ENCODE measurements at regions not wholly inside any gene's neighbourhood (a gene's known extent, or its start where the extent isn't known, plus 50 kb on each side); places are given as distances from the start of the nearest gene placed in this dataset.

DNA sequence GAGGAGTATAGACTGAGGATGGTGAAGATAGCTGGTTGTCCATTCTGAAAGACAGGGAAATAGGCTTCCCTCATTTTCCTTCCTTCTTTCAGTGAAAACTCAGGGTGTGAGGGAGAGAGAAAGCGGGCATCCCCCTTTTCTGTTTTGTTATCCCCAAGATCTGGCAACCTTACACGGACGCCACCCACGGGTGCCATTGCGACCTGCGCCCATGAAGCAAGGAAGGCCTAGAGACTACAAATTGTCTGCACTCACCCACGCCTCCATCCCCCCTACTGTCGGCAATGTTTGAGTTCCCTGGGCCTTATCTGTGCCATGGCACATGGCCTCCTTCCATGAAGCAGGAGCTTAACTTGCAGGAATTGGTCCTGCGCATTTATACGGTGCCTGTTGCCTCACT, 115.0 kb upstream of the IGF1 start:
- no peaks in the 10 kb centered on the region for H3K9me3 ChIP-seq (ENCODE audit: control insufficient read depth, insufficient read depth, low read length)
- TF ChIP-seq, protein P1, sequence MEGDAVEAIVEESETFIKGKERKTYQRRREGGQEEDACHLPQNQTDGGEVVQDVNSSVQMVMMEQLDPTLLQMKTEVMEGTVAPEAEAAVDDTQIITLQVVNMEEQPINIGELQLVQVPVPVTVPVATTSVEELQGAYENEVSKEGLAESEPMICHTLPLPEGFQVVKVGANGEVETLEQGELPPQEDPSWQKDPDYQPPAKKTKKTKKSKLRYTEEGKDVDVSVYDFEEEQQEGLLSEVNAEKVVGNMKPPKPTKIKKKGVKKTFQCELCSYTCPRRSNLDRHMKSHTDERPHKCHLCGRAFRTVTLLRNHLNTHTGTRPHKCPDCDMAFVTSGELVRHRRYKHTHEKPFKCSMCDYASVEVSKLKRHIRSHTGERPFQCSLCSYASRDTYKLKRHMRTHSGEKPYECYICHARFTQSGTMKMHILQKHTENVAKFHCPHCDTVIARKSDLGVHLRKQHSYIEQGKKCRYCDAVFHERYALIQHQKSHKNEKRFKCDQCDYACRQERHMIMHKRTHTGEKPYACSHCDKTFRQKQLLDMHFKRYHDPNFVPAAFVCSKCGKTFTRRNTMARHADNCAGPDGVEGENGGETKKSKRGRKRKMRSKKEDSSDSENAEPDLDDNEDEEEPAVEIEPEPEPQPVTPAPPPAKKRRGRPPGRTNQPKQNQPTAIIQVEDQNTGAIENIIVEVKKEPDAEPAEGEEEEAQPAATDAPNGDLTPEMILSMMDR (IDR thresholded peaks at IDR 0.05; ENCODE audit: low read depth, low read length), result no peak
- H3K4me3 ChIP-seq (ENCODE audit: low read depth, low read length), result no peak overlapping the region
- DNase-seq (ENCODE audit: low read depth, low spot score), result no peak
- ChIA-PET POLR2A (no interaction called here), CTCF (no interaction called here)
- no peaks in the 10 kb centered on the region for H3K27me3 ChIP-seq (ENCODE audit: control insufficient read depth, insufficient read depth, low read length)
- H3K27ac ChIP-seq (ENCODE audit: low read depth, low read length), result no peak overlapping the region

DNA sequence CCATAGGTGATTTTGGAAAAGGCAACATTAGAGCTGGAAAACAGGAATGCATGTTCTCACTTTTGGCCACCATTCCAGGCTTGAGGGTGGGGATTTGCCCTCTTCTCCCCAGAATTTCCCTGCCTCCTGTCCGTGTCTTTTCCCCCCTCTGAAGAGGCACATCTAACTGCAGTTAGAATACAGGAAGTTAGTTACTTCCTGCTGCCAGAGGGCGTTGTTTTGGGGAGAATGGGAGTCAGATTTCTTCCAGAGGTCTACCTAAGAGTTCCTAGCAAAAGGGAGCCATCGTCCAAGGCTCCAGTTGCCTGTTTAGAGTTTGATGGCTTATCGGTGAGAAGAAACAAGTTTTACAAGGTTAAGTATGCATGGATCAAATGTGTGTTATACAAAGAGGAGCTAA, 112.8 kb upstream of the IGF1 start:
- TF ChIP-seq, protein P1 (IDR thresholded peaks at IDR 0.05; ENCODE audit: low read depth, low read length), result no peak
- ChIA-PET POLR2A (no interaction called here), CTCF (no interaction called here)
- Histone ChIP-seq H3K4me3 (ENCODE audit: low read depth, low read length) (no peak overlapping the region), H3K27ac (ENCODE audit: low read depth, low read length) (no peak overlapping the region), H3K9me3 (ENCODE audit: control insufficient read depth, insufficient read depth, low read length) (no peaks in the 10 kb centered on the region), H3K27me3 (ENCODE audit: control insufficient read depth, insufficient read depth, low read length) (no peaks in the 10 kb centered on the region)
- no peak for DNase-seq (ENCODE audit: low read depth, low spot score)

DNA sequence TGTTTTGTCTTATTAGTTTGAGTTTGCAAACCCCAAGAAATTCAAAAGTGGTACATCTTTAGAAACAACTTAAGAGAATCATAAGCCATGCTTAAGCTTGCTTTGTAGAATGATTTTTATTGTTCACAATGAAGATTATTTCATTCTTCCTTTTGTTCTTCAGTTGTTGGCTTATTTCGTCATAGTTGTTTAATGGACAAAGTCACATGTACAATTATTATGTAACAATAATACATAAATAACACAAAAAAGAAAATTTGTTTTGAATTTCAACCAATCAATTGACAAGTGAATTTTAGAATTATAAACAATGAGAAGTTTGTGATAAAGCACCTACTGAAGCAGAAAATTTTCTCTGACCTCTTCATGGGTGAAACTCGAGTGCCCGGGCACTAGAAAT, 111.8 kb upstream of the IGF1 start:
- no peak overlapping the region for H3K27ac ChIP-seq (ENCODE audit: low read depth, low read length)
- POLR2A ChIA-PET, result no interaction called here
- TF ChIP-seq, protein P1 (IDR thresholded peaks at IDR 0.05; ENCODE audit: low read depth, low read length), result no peak

DNA sequence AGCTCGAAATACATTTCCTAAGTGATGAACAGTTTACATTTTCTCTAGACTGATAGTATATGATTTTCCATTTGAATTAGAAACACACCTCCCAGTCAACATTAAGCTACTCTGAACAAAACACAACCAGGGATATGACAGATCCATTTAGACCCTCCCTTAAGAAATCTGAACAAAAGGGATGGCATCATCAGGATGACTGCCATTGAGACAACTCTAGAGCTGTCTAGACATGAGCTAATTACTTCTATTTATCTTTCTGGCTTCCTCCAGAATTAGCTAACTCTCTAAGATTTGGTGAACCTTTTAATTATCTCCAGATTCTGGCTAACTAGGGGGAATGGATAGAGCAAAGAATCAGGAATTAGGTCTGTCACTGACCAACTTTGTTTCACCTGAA, 92.9 kb upstream of the IGF1 start:
- ChIA-PET CTCF (no interaction called here), POLR2A (no interaction called here)
- Histone ChIP-seq H3K27ac (ENCODE audit: low read depth, low read length) (no peak overlapping the region), H3K27me3 (ENCODE audit: control insufficient read depth, insufficient read depth, low read length) (no peaks in the 10 kb centered on the region), H3K9me3 (ENCODE audit: control insufficient read depth, insufficient read depth, low read length) (no peaks in the 10 kb centered on the region), H3K4me3 (ENCODE audit: low read depth, low read length) (no peak overlapping the region)
- DNase-seq (ENCODE audit: low read depth, low spot score), result no peak
- TF ChIP-seq, protein P1 (IDR thresholded peaks at IDR 0.05; ENCODE audit: low read depth, low read length), result no peak

More for the DNA sequence above, 111.8 kb upstream of the IGF1 start:
- CTCF ChIA-PET, result no interaction called here
- Histone ChIP-seq H3K4me3 (ENCODE audit: low read depth, low read length) (no peak overlapping the region), H3K9me3 (ENCODE audit: control insufficient read depth, insufficient read depth, low read length) (no peaks in the 10 kb centered on the region), H3K27me3 (ENCODE audit: control insufficient read depth, insufficient read depth, low read length) (no peaks in the 10 kb centered on the region)
- no peak for DNase-seq (ENCODE audit: low read depth, low spot score)

DNA sequence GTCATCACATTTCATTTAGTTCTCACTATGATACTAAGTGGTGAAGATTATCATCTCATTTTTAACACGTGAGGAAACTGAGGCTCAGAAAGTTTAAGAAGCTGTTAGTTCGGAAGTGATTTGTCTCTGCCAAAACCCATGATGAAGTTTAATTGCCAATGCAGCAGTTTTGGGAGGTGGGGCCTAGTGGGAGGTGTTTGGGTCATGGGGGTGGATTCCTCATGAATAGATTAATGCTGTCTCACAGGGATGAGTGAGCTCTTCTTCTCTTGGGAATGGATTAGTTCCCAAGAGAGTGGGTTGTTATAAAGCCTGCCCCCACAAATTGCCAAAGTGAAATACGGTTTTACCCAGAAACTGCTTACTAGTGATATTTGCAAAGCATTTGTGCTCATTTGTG, 91.5 kb upstream of the IGF1 start:
- ChIA-PET CTCF (interaction anchor here (2.4 kb wide), 1 partner anchor 87 kb away, joined by 11 read pairs; no protein-coding TSS in a partner anchor), POLR2A (no interaction called here)
- H3K27ac ChIP-seq (ENCODE audit: low read depth, low read length), result no peak overlapping the region
- no peaks in the 10 kb centered on the region for H3K9me3 ChIP-seq (ENCODE audit: control insufficient read depth, insufficient read depth, low read length)
- H3K27me3 ChIP-seq (ENCODE audit: control insufficient read depth, insufficient read depth, low read length), result no peaks in the 10 kb centered on the region
- DNase-seq (ENCODE audit: low read depth, low spot score), result no peak
- H3K4me3 ChIP-seq (ENCODE audit: low read depth, low read length), result no peak overlapping the region
- TF ChIP-seq, protein P1 (IDR thresholded peaks at IDR 0.05; ENCODE audit: low read depth, low read length), result no peak

Data from AG04450 (cell line).